ENCODE measurements at regions not wholly inside any gene's neighbourhood (a gene's known extent, or its start where the extent isn't known, plus 50 kb on each side); places are given as distances from the start of the nearest gene placed in this dataset.
A peak's percentile ranks its signal among the peaks of the same experiment; 100 is the strongest.

GRCh38 chr21:36641886-36642285, 57.0 kb upstream of the SIM2 start:
- no peak for DNase-seq (ENCODE audit: low spot score)
- CTCF ChIA-PET = interaction anchor here (1.3 kb wide), 1 partner anchor 11 kb away, joined by 7 read pairs; no protein-coding TSS in a partner anchor
- Histone ChIP-seq H3K9me3 (ENCODE audit: low read depth, low read length, poor library complexity, severe bottlenecking) (peaks cover 11% of the 10 kb centered on the region), H3K4me1 (ENCODE audit: insufficient read depth, low read length, poor library complexity, severe bottlenecking) (peaks cover 43% of the 10 kb centered on the region), H3K4me3 (ENCODE audit: low read depth, low read length, poor library complexity, severe bottlenecking) (no peak overlapping the region), H3K27me3 (replicated peaks; ENCODE audit: insufficient read depth, low read depth, low read length, poor library complexity) (no peaks in the 10 kb centered on the region), H3K36me3 (ENCODE audit: insufficient read depth, low read length, poor library complexity, severe bottlenecking) (peaks cover 8% of the 10 kb centered on the region), H3K27ac (ENCODE audit: low read depth, low read length, poor library complexity, severe bottlenecking) (peak overlapping the region; percentile 96)
- no TSS peak for BruUV-seq (replicated peaks)
- intact Hi-C loops (cut with micrococcal nuclease; ENCODE audit: unreplicated experiment) = loop anchor here (2.0 to 5.0 kb wide), 6 partner anchors 65 to 335 kb away; no protein-coding TSS in a partner anchor
- TF ChIP-seq CTCF (conservative IDR thresholded peaks at IDR 0.05; ENCODE audit: low read depth, low read length) = no peak
- no peak for TF ChIP-seq EZH2 (IDR thresholded peaks at IDR 0.05; ENCODE audit: borderline replicate concordance, low read depth, low read length, poor library complexity, severe bottlenecking)
- POLR2A ChIA-PET (ENCODE audit: low non-redundant PET) = no interaction called here

DNA sequence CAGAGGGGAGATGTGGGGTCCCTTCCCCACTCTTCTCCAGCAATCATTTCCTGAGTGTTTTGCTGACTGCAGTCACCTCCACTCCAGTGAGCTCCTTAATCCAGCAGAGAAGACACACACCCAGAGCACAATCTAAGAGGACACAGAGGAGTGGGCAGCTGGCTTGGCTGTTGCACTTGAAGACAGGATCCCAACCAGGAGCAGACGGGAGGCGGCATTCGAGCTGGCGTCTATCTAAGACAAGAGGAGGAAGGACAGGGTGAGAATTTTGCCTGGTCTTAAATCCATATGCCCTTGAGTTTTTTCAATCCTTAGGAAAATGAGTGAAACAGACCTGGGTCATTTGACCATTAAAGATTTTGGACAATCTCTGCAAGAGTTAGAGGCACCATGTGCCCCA, 56.1 kb upstream of the SIM2 start:
- H3K36me3 ChIP-seq (ENCODE audit: insufficient read depth, low read length, poor library complexity, severe bottlenecking) = peaks cover 4% of the 10 kb centered on the region
- BruUV-seq (replicated peaks) = no TSS peak

GRCh38 chr21:36643374-36644250, 55.3 kb upstream of the SIM2 start:
- CTCF ChIA-PET = no interaction called here
- BruUV-seq (replicated peaks) = no TSS peak
- intact Hi-C loops (cut with micrococcal nuclease; ENCODE audit: unreplicated experiment) = loop anchor here (5.0 kb wide), 2 partner anchors 64 to 209 kb away; no protein-coding TSS in a partner anchor
- no peaks in the 10 kb centered on the region for H3K27me3 ChIP-seq (replicated peaks; ENCODE audit: insufficient read depth, low read depth, low read length, poor library complexity)
- TF ChIP-seq CTCF (conservative IDR thresholded peaks at IDR 0.05; ENCODE audit: low read depth, low read length) (no peak), EZH2 (IDR thresholded peaks at IDR 0.05; ENCODE audit: borderline replicate concordance, low read depth, low read length, poor library complexity, severe bottlenecking) (no peak)
- no peak overlapping the region for H3K27ac ChIP-seq (ENCODE audit: low read depth, low read length, poor library complexity, severe bottlenecking)
- DNase-seq (ENCODE audit: low spot score) = no peak
- no peaks in the 10 kb centered on the region for H3K36me3 ChIP-seq (ENCODE audit: insufficient read depth, low read length, poor library complexity, severe bottlenecking)
- POLR2A ChIA-PET (ENCODE audit: low non-redundant PET) = no interaction called here
- H3K4me3 ChIP-seq (ENCODE audit: low read depth, low read length, poor library complexity, severe bottlenecking) = no peak overlapping the region
- H3K9me3 ChIP-seq (ENCODE audit: low read depth, low read length, poor library complexity, severe bottlenecking) = no peaks in the 10 kb centered on the region
- peaks cover 51% of the 10 kb centered on the region for H3K4me1 ChIP-seq (ENCODE audit: insufficient read depth, low read length, poor library complexity, severe bottlenecking)

More for the DNA sequence above, 56.1 kb upstream of the SIM2 start:
- Histone ChIP-seq H3K4me3 (ENCODE audit: low read depth, low read length, poor library complexity, severe bottlenecking) (no peak overlapping the region), H3K27ac (ENCODE audit: low read depth, low read length, poor library complexity, severe bottlenecking) (peak overlapping the region; percentile 96), H3K4me1 (ENCODE audit: insufficient read depth, low read length, poor library complexity, severe bottlenecking) (peaks cover 51% of the 10 kb centered on the region), H3K9me3 (ENCODE audit: low read depth, low read length, poor library complexity, severe bottlenecking) (peaks cover 2% of the 10 kb centered on the region), H3K27me3 (replicated peaks; ENCODE audit: insufficient read depth, low read depth, low read length, poor library complexity) (no peaks in the 10 kb centered on the region)
- CTCF ChIA-PET = interaction anchor here (1.3 kb wide), 1 partner anchor 12 kb away, joined by 7 read pairs; no protein-coding TSS in a partner anchor
- intact Hi-C loops (cut with micrococcal nuclease; ENCODE audit: unreplicated experiment) = loop anchor here (5.0 kb wide), 2 partner anchors 65 to 210 kb away; no protein-coding TSS in a partner anchor
- DNase-seq (ENCODE audit: low spot score) = no peak
- POLR2A ChIA-PET (ENCODE audit: low non-redundant PET) = no interaction called here
- TF ChIP-seq CTCF (conservative IDR thresholded peaks at IDR 0.05; ENCODE audit: low read depth, low read length) (no peak), EZH2 (IDR thresholded peaks at IDR 0.05; ENCODE audit: borderline replicate concordance, low read depth, low read length, poor library complexity, severe bottlenecking) (no peak)

All from A673 (cell line).